ENCODE measurements at regions not wholly inside any gene's neighbourhood (a gene's known extent, or its start where the extent isn't known, plus 50 kb on each side); places are given as distances from the start of the nearest gene placed in this dataset.
"Not testable (repeated sequence)": the region's sequence is repeated elsewhere in the genome, so short reads cannot be mapped to it uniquely, and the experiment has no call there.

DNA sequence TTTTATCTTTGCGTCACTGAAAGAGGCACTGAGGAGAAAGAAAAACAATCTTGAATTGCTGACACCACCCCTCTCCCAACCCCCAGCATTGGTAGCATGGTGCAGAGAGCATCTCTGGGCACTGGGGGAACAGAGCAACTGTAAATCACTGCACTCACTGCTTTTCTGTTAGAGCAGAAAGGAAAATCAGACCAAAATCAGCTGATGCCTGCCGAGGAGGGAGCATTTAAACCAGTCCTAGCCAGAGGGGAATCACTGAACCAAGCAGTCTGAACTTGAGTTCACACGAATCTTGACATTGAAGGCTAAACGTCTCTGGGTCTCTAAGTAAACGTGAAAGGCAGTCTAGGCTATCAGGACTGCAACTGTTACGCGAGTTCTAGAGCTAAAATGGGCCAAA, 205.8 kb downstream of the SPANXN4 start:
- no peak for DNase-seq (ENCODE audit: low read depth)
- TF ChIP-seq, protein P1, sequence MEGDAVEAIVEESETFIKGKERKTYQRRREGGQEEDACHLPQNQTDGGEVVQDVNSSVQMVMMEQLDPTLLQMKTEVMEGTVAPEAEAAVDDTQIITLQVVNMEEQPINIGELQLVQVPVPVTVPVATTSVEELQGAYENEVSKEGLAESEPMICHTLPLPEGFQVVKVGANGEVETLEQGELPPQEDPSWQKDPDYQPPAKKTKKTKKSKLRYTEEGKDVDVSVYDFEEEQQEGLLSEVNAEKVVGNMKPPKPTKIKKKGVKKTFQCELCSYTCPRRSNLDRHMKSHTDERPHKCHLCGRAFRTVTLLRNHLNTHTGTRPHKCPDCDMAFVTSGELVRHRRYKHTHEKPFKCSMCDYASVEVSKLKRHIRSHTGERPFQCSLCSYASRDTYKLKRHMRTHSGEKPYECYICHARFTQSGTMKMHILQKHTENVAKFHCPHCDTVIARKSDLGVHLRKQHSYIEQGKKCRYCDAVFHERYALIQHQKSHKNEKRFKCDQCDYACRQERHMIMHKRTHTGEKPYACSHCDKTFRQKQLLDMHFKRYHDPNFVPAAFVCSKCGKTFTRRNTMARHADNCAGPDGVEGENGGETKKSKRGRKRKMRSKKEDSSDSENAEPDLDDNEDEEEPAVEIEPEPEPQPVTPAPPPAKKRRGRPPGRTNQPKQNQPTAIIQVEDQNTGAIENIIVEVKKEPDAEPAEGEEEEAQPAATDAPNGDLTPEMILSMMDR (IDR thresholded peaks at IDR 0.05; ENCODE audit: low read depth, low read length, missing control alignments): no peak
- in situ Hi-C loops (cut with HindIII; ENCODE audit: low sequenced_read_pairs): no loop called here
- H3K4me3 ChIP-seq (ENCODE audit: low read depth, low read length): no peak overlapping the region

- in situ Hi-C loops (cut with HindIII; ENCODE audit: low sequenced_read_pairs); H3K4me3 ChIP-seq (ENCODE audit: low read depth, low read length); DNase-seq (ENCODE audit: low read depth): not testable (repeated sequence)
Observed at GRCh38 chrX:143228600-143228999, 202.9 kb downstream of the SPANXN4 start.

DNA sequence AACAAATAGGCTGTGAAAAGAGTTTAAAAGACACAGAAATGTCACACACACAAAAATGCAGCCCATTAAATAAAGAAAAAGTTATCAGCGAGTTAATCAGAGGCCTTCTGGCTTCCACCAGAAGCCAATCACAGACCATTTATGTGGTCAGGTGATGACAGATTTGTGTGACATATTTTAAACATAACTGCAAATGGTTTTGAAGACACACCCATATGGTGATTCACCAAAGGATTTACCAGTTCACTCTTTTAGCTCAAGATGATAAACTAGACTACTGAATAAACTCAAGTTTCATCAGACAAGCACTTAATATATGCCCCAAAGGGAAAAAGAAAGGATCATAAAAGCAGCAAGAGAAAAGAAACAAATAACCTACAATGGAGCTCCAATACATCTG, 181.2 kb downstream of the SPANXN4 start:
- TF ChIP-seq, protein P1 (IDR thresholded peaks at IDR 0.05; ENCODE audit: low read depth, low read length, missing control alignments): no peak
- H3K4me3 ChIP-seq (ENCODE audit: low read depth, low read length): no peak overlapping the region
- no peak for DNase-seq (ENCODE audit: low read depth)
- in situ Hi-C loops (cut with HindIII; ENCODE audit: low sequenced_read_pairs): no loop called here

GRCh38 chrX:143171703-143172102, 146.0 kb downstream of the SPANXN4 start:
- TF ChIP-seq, protein P1 (IDR thresholded peaks at IDR 0.05; ENCODE audit: low read depth, low read length, missing control alignments): no peak
- in situ Hi-C loops (cut with HindIII; ENCODE audit: low sequenced_read_pairs): no loop called here
- no peak for DNase-seq (ENCODE audit: low read depth)
- H3K4me3 ChIP-seq (ENCODE audit: low read depth, low read length): no peak overlapping the region

- in situ Hi-C loops (cut with HindIII; ENCODE audit: low sequenced_read_pairs): no loop called here
- TF ChIP-seq, protein P1 (IDR thresholded peaks at IDR 0.05; ENCODE audit: low read depth, low read length, missing control alignments): no peak
- DNase-seq (ENCODE audit: low read depth): no peak
- no peak overlapping the region for H3K4me3 ChIP-seq (ENCODE audit: low read depth, low read length)
Observed at GRCh38 chrX:143165778-143166177, 140.1 kb downstream of the SPANXN4 start.

DNA sequence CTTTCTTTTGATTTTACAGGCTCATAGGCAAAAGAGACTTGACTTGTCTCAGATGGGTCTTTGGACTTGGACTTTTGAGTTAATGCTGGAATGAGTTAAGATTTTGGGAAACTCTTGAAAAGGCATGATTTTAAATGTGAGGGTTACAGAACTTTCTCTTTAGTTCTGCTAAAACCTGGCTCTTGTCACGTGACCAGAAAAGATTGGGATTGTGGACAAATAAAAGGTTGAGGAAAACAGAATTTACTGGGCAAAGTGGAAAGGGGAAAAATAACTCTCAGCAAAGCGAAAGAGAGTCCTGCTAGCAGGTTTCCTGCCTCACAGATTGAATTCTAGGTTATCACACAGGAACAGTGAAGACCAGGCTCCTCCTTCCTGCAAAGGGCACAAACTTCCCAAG, 114.0 kb downstream of the SPANXN4 start:
- in situ Hi-C loops (cut with HindIII; ENCODE audit: low sequenced_read_pairs): no loop called here
- TF ChIP-seq, protein P1 (IDR thresholded peaks at IDR 0.05; ENCODE audit: low read depth, low read length, missing control alignments): no peak
- no peak for DNase-seq (ENCODE audit: low read depth)
- no peak overlapping the region for H3K4me3 ChIP-seq (ENCODE audit: low read depth, low read length)

- TF ChIP-seq, protein P1 (IDR thresholded peaks at IDR 0.05; ENCODE audit: low read depth, low read length, missing control alignments): no peak
- no peak for DNase-seq (ENCODE audit: low read depth)
- in situ Hi-C loops (cut with HindIII; ENCODE audit: low sequenced_read_pairs): no loop called here
- no peak overlapping the region for H3K4me3 ChIP-seq (ENCODE audit: low read depth, low read length)
Observed at GRCh38 chrX:143121477-143121876, 95.7 kb downstream of the SPANXN4 start.
